HUES48 (cell line): ENCODE measurements at regions not wholly inside any gene's neighbourhood (a gene's known extent, or its start where the extent isn't known, plus 50 kb on each side); places are given as distances from the start of the nearest gene placed in this dataset.

Experiments
- H3K27ac ChIP-seq: one replicate; pipeline ENCODE4 v1.7.0; 2013; ENCODE audit warnings: low read depth, low read length, inconsistent platforms
- H3K27me3 ChIP-seq: 2 replicates; pipeline ENCODE4 v1.6.1; 2013; ENCODE audit warnings: mild to moderate bottlenecking, low read length; ENCODE audit not compliant: control insufficient read depth, insufficient read depth
- H3K36me3 ChIP-seq: 2 replicates; pipeline ENCODE4 v1.6.1; 2013; ENCODE audit warnings: low read length; ENCODE audit not compliant: control insufficient read depth, insufficient read depth
- H3K4me1 ChIP-seq: 2 replicates; pipeline ENCODE4 v1.6.1; 2013; ENCODE audit warnings: mild to moderate bottlenecking, low read length; ENCODE audit not compliant: control insufficient read depth, insufficient read depth
- H3K4me3 ChIP-seq: 2 replicates; pipeline ENCODE4 v1.5.1; 2013; ENCODE audit warnings: mild to moderate bottlenecking, low read depth, low read length
- H3K9ac ChIP-seq: 2 replicates; pipeline ENCODE4 v1.6.1; 2013; ENCODE audit warnings: mild to moderate bottlenecking, low read depth, low read length, moderate library complexity
- H3K9me3 ChIP-seq: 2 replicates; pipeline ENCODE4 v1.6.1; 2013; ENCODE audit warnings: low read length; ENCODE audit not compliant: control insufficient read depth, insufficient read depth

DNA sequence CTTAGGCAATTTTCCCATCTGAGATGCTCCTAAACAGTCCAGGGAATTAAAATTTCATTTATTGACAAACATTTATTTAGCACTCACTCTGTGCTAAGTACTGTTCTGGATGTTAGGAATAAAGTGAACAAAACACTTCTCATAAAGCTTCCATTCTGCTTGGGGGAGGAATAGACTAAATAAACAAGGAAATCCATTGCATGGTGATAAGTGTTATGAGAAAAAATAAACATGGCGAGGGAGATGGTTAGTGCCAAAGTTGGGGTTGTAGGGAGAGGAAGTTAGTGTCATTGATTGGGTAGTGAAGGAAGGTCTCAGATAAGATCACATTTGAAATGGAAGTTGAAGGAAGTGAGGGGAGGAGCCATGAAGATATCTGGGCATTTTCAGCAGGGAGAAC, 72.2 kb upstream of the CES5A start:
- H3K9me3 ChIP-seq = no peaks in the 10 kb centered on the region
- H3K4me3 ChIP-seq = no peak overlapping the region
- no peaks in the 10 kb centered on the region for H3K27me3 ChIP-seq
- peaks cover 8% of the 10 kb centered on the region; the same call in 1 of the 2 replicates for H3K4me1 ChIP-seq
- no peak overlapping the region for H3K27ac ChIP-seq
- H3K36me3 ChIP-seq = no peaks in the 10 kb centered on the region
- H3K9ac ChIP-seq = no peak overlapping the region

DNA sequence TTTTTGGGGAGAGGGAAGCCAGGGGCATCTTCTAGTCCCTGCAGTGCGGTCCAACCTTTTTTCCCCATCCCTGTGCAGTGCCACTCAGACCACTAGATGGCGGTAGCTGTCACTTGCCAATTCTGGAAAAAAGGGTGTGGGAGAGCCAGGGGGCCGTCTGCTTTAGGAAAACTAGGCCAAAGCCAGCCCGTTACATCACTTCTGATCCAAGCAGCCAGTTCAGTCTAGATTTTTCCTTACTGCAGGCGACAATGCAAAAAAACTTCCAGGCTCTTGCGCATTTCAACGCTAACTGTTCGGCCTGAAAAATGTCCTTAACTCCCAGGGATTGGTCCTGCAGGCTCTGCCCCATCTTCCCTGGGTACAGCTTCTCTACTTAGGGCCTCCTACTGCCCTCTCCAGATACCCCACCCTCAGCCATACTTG, 69.2 kb upstream of the CES5A start:
- H3K9me3 ChIP-seq = no peaks in the 10 kb centered on the region
- H3K36me3 ChIP-seq = no peaks in the 10 kb centered on the region
- H3K27me3 ChIP-seq = no peaks in the 10 kb centered on the region
- H3K4me1 ChIP-seq = peaks cover 8% of the 10 kb centered on the region; the same call in 1 of the 2 replicates
- no peak overlapping the region for H3K9ac ChIP-seq
- no peak overlapping the region for H3K4me3 ChIP-seq
- no peak overlapping the region for H3K27ac ChIP-seq

DNA sequence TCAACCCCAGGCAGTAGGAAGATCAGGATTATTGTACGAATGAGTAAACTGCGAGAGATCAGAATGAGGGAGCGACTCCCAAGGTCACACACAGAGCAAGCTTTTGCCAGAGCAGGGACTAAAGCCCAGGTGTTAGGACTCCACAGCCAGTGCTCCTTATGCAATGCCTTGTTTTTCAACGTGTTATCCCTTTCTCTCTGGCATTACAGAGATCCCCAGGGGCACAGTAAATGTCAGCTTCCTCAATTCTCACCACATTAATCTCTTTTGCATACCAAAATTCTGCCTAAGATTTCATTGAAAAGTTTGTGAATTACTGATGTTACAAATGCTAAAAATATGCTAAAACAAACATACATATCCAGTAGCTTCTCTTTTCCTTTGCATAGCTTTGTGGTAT, 68.1 kb upstream of the CES5A start:
- Histone ChIP-seq H3K9ac (no peak overlapping the region), H3K27ac (no peak overlapping the region), H3K9me3 (no peaks in the 10 kb centered on the region), H3K27me3 (no peaks in the 10 kb centered on the region), H3K4me3 (no peak overlapping the region), H3K4me1 (peaks cover 8% of the 10 kb centered on the region; the same call in 1 of the 2 replicates), H3K36me3 (no peaks in the 10 kb centered on the region)

DNA sequence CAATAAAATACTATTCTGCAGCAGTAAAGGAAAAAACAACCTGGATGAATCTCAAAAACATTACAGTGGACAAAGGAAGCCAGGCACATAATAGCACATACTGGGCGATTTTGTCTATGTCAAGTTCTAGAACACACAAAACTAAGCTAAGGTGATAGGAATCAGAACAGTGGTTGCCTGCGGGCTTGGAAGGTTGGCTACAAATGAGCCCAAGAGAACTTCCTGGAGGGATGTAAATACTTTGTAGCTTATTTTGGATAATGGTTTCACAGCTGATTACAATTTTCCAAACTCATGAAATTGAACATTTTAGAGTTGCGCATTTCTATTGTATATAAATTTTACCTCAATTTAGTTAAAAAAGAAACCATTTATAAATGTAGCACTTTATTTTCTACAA, 67.6 kb upstream of the CES5A start:
- no peaks in the 10 kb centered on the region for H3K36me3 ChIP-seq
- H3K9ac ChIP-seq = no peak overlapping the region
- H3K4me3 ChIP-seq = no peak overlapping the region

DNA sequence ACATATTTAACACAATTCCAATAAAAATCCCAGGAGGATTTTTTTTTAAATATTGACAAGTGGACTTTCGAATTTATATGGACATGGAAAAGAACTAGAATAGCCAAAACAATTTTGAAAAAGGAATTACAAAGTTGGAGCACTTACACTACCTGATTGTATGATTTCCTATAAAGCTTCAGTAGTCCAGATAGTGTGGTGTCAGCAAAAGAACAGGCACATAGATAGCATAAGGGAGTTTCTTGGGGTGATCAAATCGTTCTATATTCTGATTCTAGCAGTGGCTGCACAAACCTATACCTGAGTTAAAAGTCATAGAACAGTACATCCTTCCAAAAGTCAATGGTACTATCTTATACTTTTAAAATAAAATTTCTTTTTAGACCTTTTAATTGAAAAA, 66.4 kb upstream of the CES5A start:
- Histone ChIP-seq H3K27me3 (no peaks in the 10 kb centered on the region), H3K9ac (no peak overlapping the region), H3K36me3 (no peaks in the 10 kb centered on the region), H3K4me1 (peaks cover 8% of the 10 kb centered on the region; the same call in 1 of the 2 replicates), H3K9me3 (no peaks in the 10 kb centered on the region), H3K27ac (no peak overlapping the region), H3K4me3 (no peak overlapping the region)

More for the DNA sequence above, 67.6 kb upstream of the CES5A start:
- Histone ChIP-seq H3K9me3 (no peaks in the 10 kb centered on the region), H3K27me3 (no peaks in the 10 kb centered on the region), H3K4me1 (peaks cover 8% of the 10 kb centered on the region; the same call in 1 of the 2 replicates), H3K27ac (no peak overlapping the region)

DNA sequence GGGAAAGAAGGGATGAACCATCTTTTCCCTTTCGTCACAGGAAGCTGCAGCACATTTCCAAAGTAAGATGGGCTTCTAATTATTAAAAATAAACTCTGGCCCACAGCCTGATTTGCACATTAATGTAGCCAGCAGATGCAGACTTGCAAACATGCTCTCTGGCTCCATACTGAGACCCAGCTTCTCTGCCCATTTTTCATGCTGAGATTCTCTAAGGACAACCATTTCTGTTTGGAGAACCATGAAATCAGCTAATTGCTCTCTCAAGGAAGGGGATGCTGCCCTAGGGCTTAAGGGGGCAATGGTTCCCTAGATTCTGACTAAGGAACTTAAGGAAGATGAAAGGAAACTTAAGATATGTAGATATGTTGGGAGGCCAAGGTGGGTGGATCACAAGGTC, 63.0 kb upstream of the CES5A start:
- H3K9me3 ChIP-seq = no peaks in the 10 kb centered on the region
- no peaks in the 10 kb centered on the region for H3K4me1 ChIP-seq
- no peaks in the 10 kb centered on the region for H3K36me3 ChIP-seq
- H3K27me3 ChIP-seq = no peaks in the 10 kb centered on the region
- H3K9ac ChIP-seq = no peak overlapping the region
- no peak overlapping the region for H3K4me3 ChIP-seq
- no peak overlapping the region for H3K27ac ChIP-seq

DNA sequence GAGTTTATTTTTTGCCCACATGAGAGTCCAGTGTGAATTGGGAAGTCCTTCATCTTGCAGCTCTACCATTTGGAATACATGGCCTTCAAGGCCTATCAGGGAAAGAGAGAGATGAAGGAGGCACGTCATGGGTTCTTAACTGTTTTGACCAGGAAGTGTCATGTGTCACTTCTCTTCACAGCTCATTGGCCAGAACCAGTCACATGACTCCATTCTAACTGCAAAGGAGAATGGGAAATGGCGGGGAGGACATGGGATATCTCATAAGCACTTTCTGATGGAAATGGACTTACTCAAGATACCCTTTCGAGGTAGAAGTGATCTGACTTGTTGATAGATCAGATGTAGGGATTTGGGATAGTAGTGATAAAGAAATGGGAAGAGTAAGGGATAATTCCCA, 57.9 kb upstream of the CES5A start:
- no peak overlapping the region for H3K4me3 ChIP-seq
- H3K9me3 ChIP-seq = no peaks in the 10 kb centered on the region
- no peaks in the 10 kb centered on the region for H3K27me3 ChIP-seq
- no peaks in the 10 kb centered on the region for H3K36me3 ChIP-seq
- H3K27ac ChIP-seq = no peak overlapping the region
- no peak overlapping the region for H3K9ac ChIP-seq
- no peaks in the 10 kb centered on the region for H3K4me1 ChIP-seq

DNA sequence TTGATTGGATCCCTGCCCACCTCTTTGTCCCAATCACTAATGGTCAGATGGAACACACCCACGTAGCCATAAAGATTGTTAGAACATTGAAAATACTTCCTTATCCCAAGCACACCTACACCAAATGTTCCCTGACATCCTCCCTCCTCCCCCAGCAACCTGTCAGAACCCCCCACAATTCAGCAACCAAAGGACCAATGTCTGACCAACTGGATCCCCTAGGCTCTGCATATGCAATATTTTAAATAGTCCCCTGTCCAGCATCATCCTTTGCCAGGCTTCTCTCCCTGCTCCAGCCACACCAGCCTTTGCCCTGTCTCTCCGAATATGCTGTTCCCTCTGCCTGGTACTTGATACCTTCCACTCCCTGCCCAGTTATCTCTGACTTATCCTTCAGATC, 54.9 kb upstream of the CES5A start:
- no peaks in the 10 kb centered on the region for H3K27me3 ChIP-seq
- no peak overlapping the region for H3K4me3 ChIP-seq
- no peaks in the 10 kb centered on the region for H3K9me3 ChIP-seq
- no peaks in the 10 kb centered on the region for H3K36me3 ChIP-seq
- no peak overlapping the region for H3K9ac ChIP-seq
- no peaks in the 10 kb centered on the region for H3K4me1 ChIP-seq
- H3K27ac ChIP-seq = no peak overlapping the region

DNA sequence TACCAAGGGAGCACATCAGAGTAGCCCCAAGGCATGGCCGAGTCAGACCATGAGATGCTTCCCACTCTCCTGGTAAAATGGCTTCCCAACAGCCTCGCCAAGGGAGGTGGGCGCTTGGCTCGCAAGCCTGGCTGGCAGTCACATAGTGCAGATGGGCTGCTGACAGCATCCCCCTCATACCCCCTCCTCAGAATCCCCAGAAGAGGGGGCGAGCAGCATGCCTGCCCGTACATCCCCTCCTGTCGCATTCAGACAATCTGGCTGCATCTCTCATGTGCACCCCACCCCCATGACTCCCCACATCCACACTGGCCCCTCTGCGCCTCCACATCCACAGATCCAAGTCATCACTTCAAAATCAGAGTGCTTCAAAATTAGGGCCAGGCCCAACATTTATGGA, 54.0 kb upstream of the CES5A start:
- Histone ChIP-seq H3K9me3 (no peaks in the 10 kb centered on the region), H3K27ac (no peak overlapping the region), H3K36me3 (no peaks in the 10 kb centered on the region), H3K4me3 (no peak overlapping the region), H3K27me3 (no peaks in the 10 kb centered on the region), H3K9ac (no peak overlapping the region), H3K4me1 (no peaks in the 10 kb centered on the region)

DNA sequence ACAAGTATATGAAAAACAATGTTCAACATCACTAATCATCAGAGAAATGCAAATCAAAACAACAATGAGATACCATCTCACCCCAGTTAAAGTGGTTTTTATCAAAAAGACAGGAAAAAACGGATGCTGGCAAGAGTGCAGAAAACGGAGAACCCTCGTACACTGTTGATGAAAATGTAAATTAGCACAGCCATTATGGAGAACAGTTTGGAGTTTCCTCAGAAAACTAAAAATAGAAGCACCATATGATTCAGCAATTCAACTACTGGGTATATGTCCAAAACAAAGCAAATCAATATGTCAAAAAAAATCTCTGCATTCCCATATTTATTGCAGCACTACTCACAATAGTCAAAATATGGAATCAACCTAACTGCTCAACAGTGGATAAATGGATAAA, 50.1 kb upstream of the CES5A start:
- Histone ChIP-seq H3K9me3 (no peaks in the 10 kb centered on the region), H3K9ac (no peak overlapping the region), H3K4me1 (no peaks in the 10 kb centered on the region), H3K36me3 (no peaks in the 10 kb centered on the region), H3K4me3 (no peak overlapping the region), H3K27ac (no peak overlapping the region), H3K27me3 (no peaks in the 10 kb centered on the region)
